ENCODE measurements at regions not wholly inside any gene's neighbourhood (a gene's known extent, or its start where the extent isn't known, plus 50 kb on each side); places are given as distances from the start of the nearest gene placed in this dataset.

DNA sequence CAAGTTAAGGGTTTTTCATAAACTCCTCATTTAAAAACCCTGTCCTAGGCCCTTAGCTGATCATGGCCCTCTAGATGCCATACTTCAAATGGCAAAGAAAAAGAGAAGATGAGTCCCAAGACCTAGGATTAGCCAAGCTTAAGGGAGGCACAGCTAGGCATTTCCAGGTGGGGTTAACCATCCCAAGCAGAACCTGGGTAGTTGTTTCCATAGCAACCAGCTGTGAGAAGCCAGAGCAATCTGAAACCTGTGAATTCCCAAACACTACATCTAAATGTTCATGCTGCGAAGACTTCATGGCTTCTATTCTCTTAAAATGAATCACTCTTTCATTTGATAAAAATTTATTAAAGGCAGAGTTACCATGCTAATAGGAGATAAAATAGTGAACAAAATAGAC, 372.9 kb downstream of the C12orf50 start:
- Histone ChIP-seq H2AFZ (ENCODE audit: control insufficient read depth, low read length) (no peak overlapping the region), H3K27ac (ENCODE audit: control insufficient read depth, insufficient read depth, low read length) (no peak overlapping the region), H3K9me3 (ENCODE audit: control insufficient read depth, low read depth, low read length) (no peaks in the 10 kb centered on the region), H3K9me1 (ENCODE audit: control insufficient read depth, extremely low read depth, insufficient read depth, low read length) (no peaks in the 10 kb centered on the region), H4K20me1 (ENCODE audit: control insufficient read depth, extremely low read depth, insufficient read depth, low read length) (no peaks in the 10 kb centered on the region), H3K4me3 (ENCODE audit: control insufficient read depth in 2 of 3, extremely low read depth in 1 of 3, insufficient read depth in 2 of 3, low read depth in 1 of 3, low read length in 3 of 3) (no peak overlapping the region), H3K4me1 (ENCODE audit: control insufficient read depth, extremely low read depth, insufficient read depth, low read length) (peaks cover 12% of the 10 kb centered on the region), H3K9ac (ENCODE audit: control insufficient read depth, extremely low read depth, insufficient read depth, low read length) (no peak overlapping the region), H3K36me3 (ENCODE audit: control insufficient read depth in 2 of 2, extremely low read depth in 1 of 2, insufficient read depth in 2 of 2, low read length in 2 of 2) (no peaks in the 10 kb centered on the region), H3K4me2 (ENCODE audit: control insufficient read depth, extremely low read depth, insufficient read depth, low read depth, low read length) (no peak overlapping the region), H3K27me3 (ENCODE audit: control insufficient read depth, extremely low read depth, insufficient read depth, low read length) (no peaks in the 10 kb centered on the region), H3K79me2 (ENCODE audit: control insufficient read depth, insufficient read depth, low read length) (no peaks in the 10 kb centered on the region)
- dilution Hi-C loops (cut with MboI; ENCODE audit: extremely low pct_ligation_motif_present, low sequenced_read_pairs), result no loop called here
- DNase-seq (ENCODE audit: low read depth, low spot score) (no peak), FAIRE-seq (no peak)
- TF ChIP-seq, protein P1, sequence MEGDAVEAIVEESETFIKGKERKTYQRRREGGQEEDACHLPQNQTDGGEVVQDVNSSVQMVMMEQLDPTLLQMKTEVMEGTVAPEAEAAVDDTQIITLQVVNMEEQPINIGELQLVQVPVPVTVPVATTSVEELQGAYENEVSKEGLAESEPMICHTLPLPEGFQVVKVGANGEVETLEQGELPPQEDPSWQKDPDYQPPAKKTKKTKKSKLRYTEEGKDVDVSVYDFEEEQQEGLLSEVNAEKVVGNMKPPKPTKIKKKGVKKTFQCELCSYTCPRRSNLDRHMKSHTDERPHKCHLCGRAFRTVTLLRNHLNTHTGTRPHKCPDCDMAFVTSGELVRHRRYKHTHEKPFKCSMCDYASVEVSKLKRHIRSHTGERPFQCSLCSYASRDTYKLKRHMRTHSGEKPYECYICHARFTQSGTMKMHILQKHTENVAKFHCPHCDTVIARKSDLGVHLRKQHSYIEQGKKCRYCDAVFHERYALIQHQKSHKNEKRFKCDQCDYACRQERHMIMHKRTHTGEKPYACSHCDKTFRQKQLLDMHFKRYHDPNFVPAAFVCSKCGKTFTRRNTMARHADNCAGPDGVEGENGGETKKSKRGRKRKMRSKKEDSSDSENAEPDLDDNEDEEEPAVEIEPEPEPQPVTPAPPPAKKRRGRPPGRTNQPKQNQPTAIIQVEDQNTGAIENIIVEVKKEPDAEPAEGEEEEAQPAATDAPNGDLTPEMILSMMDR (optimal IDR thresholded peaks at IDR 0.05 in 1 of 3, IDR thresholded peaks at IDR 0.05 in 1 of 3, conservative IDR thresholded peaks at IDR 0.05 in 1 of 3; ENCODE audit: extremely low read depth in 1 of 3, insufficient read depth in 2 of 3, low read length in 3 of 3), result no peak
- TF ChIP-seq EZH2 (IDR thresholded peaks at IDR 0.05; ENCODE audit: low read length), result no peak

DNA sequence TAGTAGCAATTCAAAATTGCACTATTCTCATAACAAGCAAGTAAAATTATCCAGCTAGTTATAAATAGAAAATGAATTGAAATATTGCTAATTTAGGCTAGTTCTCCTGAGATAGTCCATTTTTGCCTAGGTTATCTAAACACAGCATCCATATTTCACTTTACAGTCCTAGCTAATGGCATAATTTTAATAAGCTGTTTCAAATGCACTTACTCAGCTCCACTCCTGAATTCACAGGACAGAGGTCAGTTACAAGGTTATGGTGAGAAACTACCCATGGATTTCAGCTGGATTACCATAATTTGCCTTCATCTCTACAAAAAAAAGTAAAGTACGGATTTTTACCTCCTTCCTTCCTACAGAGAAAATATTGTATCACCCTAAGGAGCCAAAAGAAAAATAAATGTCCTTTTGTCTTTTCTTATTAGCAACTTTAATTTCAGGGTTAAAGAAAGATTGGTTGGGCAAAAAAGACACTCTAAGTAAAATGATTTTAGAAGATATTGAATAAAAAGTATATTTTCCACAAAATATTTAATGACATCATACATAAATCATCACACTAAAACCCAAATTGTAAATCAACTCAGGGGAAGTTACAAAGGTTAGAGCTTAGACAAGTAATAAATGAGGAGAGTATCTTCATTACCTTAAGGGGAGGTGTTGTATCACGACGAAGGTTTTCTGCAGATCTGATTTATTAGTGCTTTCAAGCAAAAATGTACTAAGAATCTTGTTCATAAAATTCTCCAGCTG, 377.4 kb downstream of the C12orf50 start:
- no peaks in the 10 kb centered on the region for H3K9me1 ChIP-seq (ENCODE audit: control insufficient read depth, extremely low read depth, insufficient read depth, low read length)
- H3K4me1 ChIP-seq (ENCODE audit: control insufficient read depth, extremely low read depth, insufficient read depth, low read length), result peaks cover 6% of the 10 kb centered on the region
- no peaks in the 10 kb centered on the region for H3K79me2 ChIP-seq (ENCODE audit: control insufficient read depth, insufficient read depth, low read length)
- H3K36me3 ChIP-seq (ENCODE audit: control insufficient read depth in 2 of 2, extremely low read depth in 1 of 2, insufficient read depth in 2 of 2, low read length in 2 of 2), result no peaks in the 10 kb centered on the region
- dilution Hi-C loops (cut with MboI; ENCODE audit: extremely low pct_ligation_motif_present, low sequenced_read_pairs), result no loop called here
- no peak overlapping the region for H3K9ac ChIP-seq (ENCODE audit: control insufficient read depth, extremely low read depth, insufficient read depth, low read length)
- no peak overlapping the region for H2AFZ ChIP-seq (ENCODE audit: control insufficient read depth, low read length)
- DNase-seq (ENCODE audit: low read depth, low spot score) (no peak), FAIRE-seq (no peak)
- H3K4me2 ChIP-seq (ENCODE audit: control insufficient read depth, extremely low read depth, insufficient read depth, low read depth, low read length), result no peak overlapping the region
- no peak overlapping the region for H3K4me3 ChIP-seq (ENCODE audit: control insufficient read depth in 2 of 3, extremely low read depth in 1 of 3, insufficient read depth in 2 of 3, low read depth in 1 of 3, low read length in 3 of 3)
- H3K9me3 ChIP-seq (ENCODE audit: control insufficient read depth, low read depth, low read length), result no peaks in the 10 kb centered on the region
- H3K27me3 ChIP-seq (ENCODE audit: control insufficient read depth, extremely low read depth, insufficient read depth, low read length), result no peaks in the 10 kb centered on the region
- no peak overlapping the region for H3K27ac ChIP-seq (ENCODE audit: control insufficient read depth, insufficient read depth, low read length)
- no peak for TF ChIP-seq EZH2 (IDR thresholded peaks at IDR 0.05; ENCODE audit: low read length)
- TF ChIP-seq, protein P1 (optimal IDR thresholded peaks at IDR 0.05 in 1 of 3, IDR thresholded peaks at IDR 0.05 in 1 of 3, conservative IDR thresholded peaks at IDR 0.05 in 1 of 3; ENCODE audit: extremely low read depth in 1 of 3, insufficient read depth in 2 of 3, low read length in 3 of 3), result no peak
- no peaks in the 10 kb centered on the region for H4K20me1 ChIP-seq (ENCODE audit: control insufficient read depth, extremely low read depth, insufficient read depth, low read length)

Data from keratinocyte (primary cell).